ENCODE measurements at regions not wholly inside any gene's neighbourhood (a gene's known extent, or its start where the extent isn't known, plus 50 kb on each side); places are given as distances from the start of the nearest gene placed in this dataset.
"Not testable (repeated sequence)": the region's sequence is repeated elsewhere in the genome, so short reads cannot be mapped to it uniquely, and the experiment has no call there.

GRCh38 chr18:70966419-70966818 is 677.6 kb downstream of the SOCS6 start:
- DNase-seq, result no peak

- no peak for DNase-seq
Observed at GRCh38 chr18:70961939-70962338, 673.1 kb downstream of the SOCS6 start.

GRCh38 chr18:70956554-70956953 is 667.7 kb downstream of the SOCS6 start:
- DNase-seq, result no peak

- no peak for DNase-seq
Observed at GRCh38 chr18:70936160-70936559, 647.3 kb downstream of the SOCS6 start.

GRCh38 chr18:70931942-70932814 is 643.3 kb downstream of the SOCS6 start:
- no peak for DNase-seq

GRCh38 chr18:70920840-70921374 is 632.1 kb downstream of the SOCS6 start:
- DNase-seq, result no peak

- no peak for DNase-seq
Observed at GRCh38 chr18:70907673-70908072, 618.8 kb downstream of the SOCS6 start.

- no peak for DNase-seq
Observed at GRCh38 chr18:70892381-70892780, 603.5 kb downstream of the SOCS6 start.

GRCh38 chr18:70870292-70870691 is 581.4 kb downstream of the SOCS6 start:
- no peak for DNase-seq

GRCh38 chr18:70848329-70848728 is 559.5 kb downstream of the SOCS6 start:
- no peak for DNase-seq

- DNase-seq, result no peak
Observed at GRCh38 chr18:70840649-70841048, 551.8 kb downstream of the SOCS6 start.

- no peak for DNase-seq
Observed at GRCh38 chr18:70827632-70828031, 538.8 kb downstream of the SOCS6 start.

- DNase-seq, result no peak
Observed at GRCh38 chr18:70826571-70826970, 537.7 kb downstream of the SOCS6 start.

- no peak for DNase-seq
Observed at GRCh38 chr18:70822691-70823090, 533.8 kb downstream of the SOCS6 start.

- no peak for DNase-seq
Observed at GRCh38 chr18:70822117-70822516, 533.3 kb downstream of the SOCS6 start.

- no peak for DNase-seq
Observed at GRCh38 chr18:70808481-70809056, 519.7 kb downstream of the SOCS6 start.

GRCh38 chr18:70781860-70782453 is 493.1 kb downstream of the SOCS6 start:
- DNase-seq, result no peak

- not testable (repeated sequence) for DNase-seq
Observed at GRCh38 chr18:70766254-70766653, 477.4 kb downstream of the SOCS6 start.

- DNase-seq, result no peak
Observed at GRCh38 chr18:70762812-70763211, 474.0 kb downstream of the SOCS6 start.

GRCh38 chr18:70758780-70759179 is 469.9 kb downstream of the SOCS6 start:
- no peak for DNase-seq

- no peak for DNase-seq
Observed at GRCh38 chr18:70754486-70754885, 465.6 kb downstream of the SOCS6 start.

GRCh38 chr18:70732916-70733315 is 444.1 kb downstream of the SOCS6 start:
- no peak for DNase-seq

- no peak for DNase-seq
Observed at GRCh38 chr18:70732188-70732587, 443.3 kb downstream of the SOCS6 start.

GRCh38 chr18:70720607-70721006 is 431.8 kb downstream of the SOCS6 start:
- DNase-seq, result no peak
